NCI-H510A treated with DMSO at 0.1 percent for 48 hours (cell line): ENCODE measurements at regions not wholly inside any gene's neighbourhood (a gene's known extent, or its start where the extent isn't known, plus 50 kb on each side); places are given as distances from the start of the nearest gene placed in this dataset.
"Not testable (repeated sequence)": the region's sequence is repeated elsewhere in the genome, so short reads cannot be mapped to it uniquely, and the experiment has no call there.

ENCODE experiments used
- DNase-seq: peaks from one replicate; lab custom pipeline; 2025; lab: John Stamatoyannopoulos, UW

GRCh38 chr9:109976303-109976702 lies 196.3 kb downstream of the PALM2AKAP2 start:
- DNase-seq = no peak

GRCh38 chr9:109977521-109977920 lies 197.5 kb downstream of the PALM2AKAP2 start:
- DNase-seq = no peak

- DNase-seq = no peak
These were observed 201.1 kb downstream of the PALM2AKAP2 start for GRCh38 chr9:109981091-109981490.

GRCh38 chr9:109986521-109986991 lies 206.6 kb downstream of the PALM2AKAP2 start:
- DNase-seq = no peak

GRCh38 chr9:109989296-109989695 lies 209.3 kb downstream of the PALM2AKAP2 start:
- DNase-seq = no peak

GRCh38 chr9:109990541-109990940 lies 210.5 kb downstream of the PALM2AKAP2 start:
- DNase-seq = no peak

GRCh38 chr9:109992293-109992692 lies 212.3 kb downstream of the PALM2AKAP2 start:
- no peak for DNase-seq

- no peak for DNase-seq
These were observed 213.4 kb downstream of the PALM2AKAP2 start for GRCh38 chr9:109993250-109993978.

- DNase-seq = no peak
These were observed 213.8 kb downstream of the C9orf152 start for GRCh38 chr9:109994141-109994540.

GRCh38 chr9:109996936-109997580 lies 210.9 kb downstream of the C9orf152 start:
- DNase-seq = no peak

- no peak for DNase-seq
These were observed 210.3 kb downstream of the C9orf152 start for GRCh38 chr9:109997682-109998081.

- DNase-seq = not testable (repeated sequence)
These were observed 202.4 kb downstream of the C9orf152 start for GRCh38 chr9:110005521-110005920.

- DNase-seq = no peak
These were observed 201.3 kb downstream of the C9orf152 start for GRCh38 chr9:110006657-110007056.

- DNase-seq = no peak
These were observed 200.3 kb downstream of the C9orf152 start for GRCh38 chr9:110007477-110008270.

GRCh38 chr9:110008663-110009062 lies 199.3 kb downstream of the C9orf152 start:
- no peak for DNase-seq

- DNase-seq = no peak
These were observed 196.2 kb downstream of the C9orf152 start for GRCh38 chr9:110011628-110012320.

GRCh38 chr9:110013064-110013463 lies 194.9 kb downstream of the C9orf152 start:
- peak; percentile 25 for DNase-seq

GRCh38 chr9:110015759-110016158 lies 192.2 kb downstream of the C9orf152 start:
- peak; percentile 17 for DNase-seq

GRCh38 chr9:110016340-110016739 lies 191.6 kb downstream of the C9orf152 start:
- no peak for DNase-seq

- DNase-seq = not testable (repeated sequence)
These were observed 187.7 kb downstream of the C9orf152 start for GRCh38 chr9:110020216-110020615.

- no peak for DNase-seq
These were observed 186.1 kb downstream of the C9orf152 start for GRCh38 chr9:110021891-110022290.

- DNase-seq = not testable (repeated sequence)
These were observed 184.7 kb downstream of the C9orf152 start for GRCh38 chr9:110023221-110023620.
